NCI-H748 (cell line): ENCODE measurements at regions not wholly inside any gene's neighbourhood (a gene's known extent, or its start where the extent isn't known, plus 50 kb on each side); places are given as distances from the start of the nearest gene placed in this dataset.
A peak's percentile ranks its signal among the peaks of the same experiment; 100 is the strongest.
"Not testable (repeated sequence)": the region's sequence is repeated elsewhere in the genome, so short reads cannot be mapped to it uniquely, and the experiment has no call there.

ENCODE experiments used
- DNase-seq: peaks from one replicate; lab custom pipeline; 2025; ENCODE audit not compliant: unreplicated experiment; lab: John Stamatoyannopoulos, UW

GRCh38 chr7:91752102-91752501 lies 128.4 kb downstream of the MTERF1 start:
- no peak for DNase-seq

GRCh38 chr7:91754280-91754679 lies 126.2 kb downstream of the MTERF1 start:
- DNase-seq, result not testable (repeated sequence)

GRCh38 chr7:91755121-91755520 lies 125.4 kb downstream of the MTERF1 start:
- not testable (repeated sequence) for DNase-seq

GRCh38 chr7:91759205-91759863 lies 121.2 kb downstream of the MTERF1 start:
- peak; percentile 73 for DNase-seq

- DNase-seq, result no peak
Observed at GRCh38 chr7:91767820-91768219, 112.7 kb downstream of the MTERF1 start.

GRCh38 chr7:91771394-91771793 lies 109.1 kb downstream of the MTERF1 start:
- no peak for DNase-seq

GRCh38 chr7:91771921-91772815 lies 108.3 kb downstream of the MTERF1 start:
- DNase-seq, result no peak

GRCh38 chr7:91776171-91776570 lies 104.3 kb downstream of the MTERF1 start:
- DNase-seq, result no peak

- DNase-seq, result no peak
Observed at GRCh38 chr7:91777522-91777921, 103.0 kb downstream of the MTERF1 start.

GRCh38 chr7:91778416-91778815 lies 102.1 kb downstream of the MTERF1 start:
- DNase-seq, result no peak

GRCh38 chr7:91780521-91780920 lies 100.0 kb downstream of the MTERF1 start:
- no peak for DNase-seq

GRCh38 chr7:91784469-91784868 lies 96.0 kb downstream of the MTERF1 start:
- peak; percentile 70 for DNase-seq

GRCh38 chr7:91787931-91788330 lies 92.6 kb downstream of the MTERF1 start:
- no peak for DNase-seq

- DNase-seq, result no peak
Observed at GRCh38 chr7:91789086-91789485, 91.4 kb downstream of the MTERF1 start.

GRCh38 chr7:91789558-91789957 lies 90.9 kb downstream of the MTERF1 start:
- no peak for DNase-seq

GRCh38 chr7:91790646-91791045 lies 89.9 kb downstream of the MTERF1 start:
- DNase-seq, result not testable (repeated sequence)

GRCh38 chr7:91796122-91796521 lies 84.4 kb downstream of the MTERF1 start:
- DNase-seq, result no peak

- no peak for DNase-seq
Observed at GRCh38 chr7:91798425-91798824, 82.1 kb downstream of the MTERF1 start.

- DNase-seq, result no peak
Observed at GRCh38 chr7:91800389-91800788, 80.1 kb downstream of the MTERF1 start.

- DNase-seq, result no peak
Observed at GRCh38 chr7:91801331-91801983, 79.0 kb downstream of the MTERF1 start.

- DNase-seq, result no peak
Observed at GRCh38 chr7:91811236-91811635, 69.3 kb downstream of the MTERF1 start.

GRCh38 chr7:91811641-91812040 lies 68.9 kb downstream of the MTERF1 start:
- no peak for DNase-seq
